Gastrocnemius medialis (tissue), 4 donors: ENCODE measurements at regions not wholly inside any gene's neighbourhood (a gene's known extent, or its start where the extent isn't known, plus 50 kb on each side); places are given as distances from the start of the nearest gene placed in this dataset.

Experiments used
- ATAC-seq, 2 donors: fragments of 150-250 bp; one replicate each; pipeline ENCODE4 v1.9.1; 2016
- DNase-seq, 2 donors: peaks; one replicate each; pipeline ENCODE4 v3.0.0-alpha.2; 2019
- H3K27ac ChIP-seq, 4 donors: fragments of 200-600 bp; sonication (generic); 1 replicate in 1 of 4; 2 replicates in 3 of 4; pipeline ENCODE4 v1.5.1; 2016 to 2018; ENCODE audit warnings: mild to moderate bottlenecking in 2 of 4, moderate library complexity in 1 of 4
- H3K27me3 ChIP-seq, 3 donors: fragments of 200-600 bp; sonication (generic) in 2 of 3; 1 replicate in 1 of 3; 2 replicates in 2 of 3; pipeline versions ENCODE4 v1.5.1 to v1.6.0; 2016 to 2019; ENCODE audit warnings: mild to moderate bottlenecking in 1 of 3, moderate library complexity in 1 of 3
- H3K36me3 ChIP-seq, 2 donors: fragments of 200-600 bp; sonication (generic) in 1 of 2; one replicate each; pipeline ENCODE4 v1.5.1; 2017 to 2018
- H3K4me1 ChIP-seq, 2 donors: fragments of 200-600 bp; sonication (generic) in 1 of 2; one replicate each; pipeline ENCODE4 v1.5.1; 2016 to 2017; ENCODE audit warnings: mild to moderate bottlenecking in 2 of 2
- H3K4me3 ChIP-seq, 4 donors: fragments of 200-600 bp; sonication (generic) in 3 of 4; 1 replicate in 1 of 4; 2 replicates in 3 of 4; pipeline ENCODE4 v1.5.1; 2016 to 2019; ENCODE audit warnings: mild to moderate bottlenecking in 2 of 4
- H3K9me3 ChIP-seq, 3 donors: fragments of 200-600 bp; sonication (generic) in 2 of 3; 1 replicate in 1 of 3; 2 replicates in 2 of 3; pipeline ENCODE4 v1.5.1; 2016 to 2019
- CTCF ChIP-seq, 5 experiments: fragments of 450-650 bp in 3 of 5; fragments of 200-600 bp in 2 of 5; sonication (generic) in 2 of 5; IDR thresholded peaks in 4 of 5; conservative IDR thresholded peaks in 1 of 5; 1 replicate in 4 of 5; 2 replicates in 1 of 5; pipeline ENCODE4 v1.5.1; 2016 to 2019; ENCODE audit warnings: antibody characterized with exemption in 5 of 5, mild to moderate bottlenecking in 3 of 5, moderate library complexity in 3 of 5
- POLR2A ChIP-seq, 2 donors: fragments of 450-650 bp; IDR thresholded peaks; one replicate each; pipeline ENCODE4 v1.6.1; 2017; ENCODE audit warnings: antibody characterized with exemption in 2 of 2, mild to moderate bottlenecking in 2 of 2, moderate library complexity in 2 of 2
- in situ Hi-C, 4 donors: fragments of 200-750 bp; cut with MboI; loops; one replicate each; pipeline versions ENCODE4 v1.15.0 to v1.8.0; 2017; ENCODE audit warnings: low sequenced_read_pairs in 4 of 4
- intact Hi-C: fragments of 100-400 bp; cut with DNase I; formaldehyde crosslinking; loops from one replicate; pipeline ENCODE4 v1.15.1; 2023; ENCODE audit warnings: low total_unique reads

- intact Hi-C loops (no loop called here), in situ Hi-C loops (no loop called here)
- peaks cover 15 to 26% (median 15%) of the 10 kb centered on the region in 3 donors for H3K27me3 ChIP-seq
- no peak for TF ChIP-seq POLR2A (IDR thresholded peaks at IDR 0.05)
- TF ChIP-seq CTCF (IDR thresholded peaks at IDR 0.05 in 4 of 5, conservative IDR thresholded peaks at IDR 0.05 in 1 of 5): no peak
- no peak overlapping the region for H3K27ac ChIP-seq
- ATAC-seq (no peak), DNase-seq (no peak)
- no peaks in the 10 kb centered on the region for H3K9me3 ChIP-seq
- H3K4me1 ChIP-seq: no peaks in the 10 kb centered on the region
- H3K36me3 ChIP-seq: no peaks in the 10 kb centered on the region
- H3K4me3 ChIP-seq: no peak overlapping the region
Measured at GRCh38 chr17:79244665-79245064, 170.0 kb downstream of the ENGASE start.

- ATAC-seq (no peak), DNase-seq (no peak)
- Histone ChIP-seq H3K27ac (no peak overlapping the region), H3K4me3 (no peak overlapping the region), H3K4me1 (no peaks in the 10 kb centered on the region), H3K9me3 (no peaks in the 10 kb centered on the region), H3K27me3 (peaks cover 11 to 24% (median 12%) of the 10 kb centered on the region in 3 donors), H3K36me3 (no peaks in the 10 kb centered on the region)
- in situ Hi-C loops: no loop called here
- intact Hi-C loops: no loop called here
- TF ChIP-seq CTCF (IDR thresholded peaks at IDR 0.05 in 4 of 5, conservative IDR thresholded peaks at IDR 0.05 in 1 of 5): no peak
- no peak for TF ChIP-seq POLR2A (IDR thresholded peaks at IDR 0.05)
Measured at GRCh38 chr17:79243996-79244395, 169.4 kb downstream of the ENGASE start.

- no peak for DNase-seq
- intact Hi-C loops (no loop called here), in situ Hi-C loops (no loop called here)
- TF ChIP-seq POLR2A (IDR thresholded peaks at IDR 0.05) (no peak), CTCF (IDR thresholded peaks at IDR 0.05 in 4 of 5, conservative IDR thresholded peaks at IDR 0.05 in 1 of 5) (no peak)
- no peak overlapping the region for H3K4me3 ChIP-seq
- no peak overlapping the region for H3K27ac ChIP-seq
- peaks cover 11 to 23% (median 12%) of the 10 kb centered on the region in 3 donors for H3K27me3 ChIP-seq
- no peaks in the 10 kb centered on the region for H3K9me3 ChIP-seq
- no peaks in the 10 kb centered on the region for H3K4me1 ChIP-seq
- H3K36me3 ChIP-seq: no peaks in the 10 kb centered on the region
- no peak for ATAC-seq
Measured at GRCh38 chr17:79243603-79243990, 169.0 kb downstream of the ENGASE start.

- ATAC-seq: no peak
- H3K27me3 ChIP-seq: peaks cover 11 to 20% (median 11%) of the 10 kb centered on the region in 3 donors
Measured at GRCh38 chr17:79242873-79243602, 168.4 kb downstream of the ENGASE start.

More at GRCh38 chr17:79242873-79243602, 168.4 kb downstream of the ENGASE start:
- Histone ChIP-seq H3K36me3 (no peaks in the 10 kb centered on the region), H3K4me3 (no peak overlapping the region), H3K4me1 (no peaks in the 10 kb centered on the region), H3K9me3 (no peaks in the 10 kb centered on the region), H3K27ac (no peak overlapping the region)
- in situ Hi-C loops (no loop called here), intact Hi-C loops (no loop called here)
- no peak for DNase-seq
- TF ChIP-seq CTCF (IDR thresholded peaks at IDR 0.05 in 4 of 5, conservative IDR thresholded peaks at IDR 0.05 in 1 of 5) (no peak), POLR2A (IDR thresholded peaks at IDR 0.05) (no peak)
